Caco-2 (cell line): ENCODE measurements at regions not wholly inside any gene's neighbourhood (a gene's known extent, or its start where the extent isn't known, plus 50 kb on each side); places are given as distances from the start of the nearest gene placed in this dataset.

Source experiments
- BruUV-seq: library from RNA; stranded (reverse); fragments of 400-500 nt; replicated peaks from 2 replicates; lab custom pipeline; 2021; lab: Mats Ljungman, UMichigan
- CTCF ChIA-PET: fragments of 300-600 bp; sonication (Branson Sonifier 250); formaldehyde crosslinking; loops from one replicate; lab custom pipeline; 2022; ENCODE audit warnings: antibody characterized with exemption; lab: Charles Lee
- POLR2A ChIA-PET: fragments of 300-600 bp; sonication (Branson Sonifier 250); formaldehyde crosslinking; loops from one replicate; lab custom pipeline; 2022; ENCODE audit warnings: antibody characterized with exemption; lab: Charles Lee
- DNase-seq, 2 experiments: peaks; one replicate each; pipeline versions ENCODE4 v3.0.0 to v3.0.0-alpha.2; 2020 to 2022
- H3K27me3 ChIP-seq: replicated peaks from 2 replicates; pipeline ENCODE4 v1.6.0; 2011; ENCODE audit warnings: low read length; ENCODE audit not compliant: control insufficient read depth, insufficient read depth
- H3K36me3 ChIP-seq: 2 replicates; pipeline ENCODE4 v1.5.1; 2011; ENCODE audit warnings: low read length; ENCODE audit not compliant: control insufficient read depth, insufficient read depth
- H3K4me1 ChIP-seq: fragments of 250-450 bp; sonication (Bioruptor Pico); 2 replicates; pipeline ENCODE4 v1.5.1; 2020; ENCODE audit warnings: mild to moderate bottlenecking
- H3K4me3 ChIP-seq: 2 replicates; pipeline ENCODE4 v1.5.1; 2011; ENCODE audit warnings: low read depth, mild to moderate bottlenecking, control low read depth, low read length
- H3K9me3 ChIP-seq: fragments of 250-450 bp; sonication (Bioruptor Pico); 2 replicates; pipeline ENCODE4 v1.5.1; 2020; ENCODE audit warnings: mild to moderate bottlenecking, moderate library complexity
- H3K27ac Mint-ChIP-seq: one replicate; pipeline ENCODE4 v1.8.0; 2022; ENCODE audit warnings: mixed read lengths; ENCODE audit not compliant: unreplicated experiment
- H3K27me3 Mint-ChIP-seq: one replicate; pipeline ENCODE4 v1.8.0; 2022; ENCODE audit warnings: mixed read lengths; ENCODE audit not compliant: insufficient read depth, unreplicated experiment
- H3K36me3 Mint-ChIP-seq: one replicate; pipeline ENCODE4 v1.8.0; 2022; ENCODE audit warnings: mild to moderate bottlenecking, mixed read lengths; ENCODE audit not compliant: insufficient read depth, unreplicated experiment
- H3K4me1 Mint-ChIP-seq: one replicate; pipeline ENCODE4 v1.8.0; 2022; ENCODE audit warnings: low read depth, mixed read lengths; ENCODE audit not compliant: unreplicated experiment
- H3K4me3 Mint-ChIP-seq: one replicate; pipeline ENCODE4 v1.8.0; 2022; ENCODE audit warnings: mild to moderate bottlenecking, moderate library complexity, mixed read lengths; ENCODE audit not compliant: unreplicated experiment
- H3K9me3 Mint-ChIP-seq: one replicate; pipeline ENCODE4 v1.8.0; 2022; ENCODE audit warnings: mixed read lengths; ENCODE audit not compliant: unreplicated experiment
- CTCF ChIP-seq, 2 experiments: fragments of 200-600 bp in 1 of 2; IDR thresholded peaks; 1 replicate in 1 of 2; 2 replicates in 1 of 2; pipeline versions ENCODE4 v1.5.1 to v1.8.0; 2011 to 2022; ENCODE audit warnings: antibody characterized with exemption in 1 of 2, control low read depth in 1 of 2, inconsistent platforms in 1 of 2, low read depth in 1 of 2, low read length in 1 of 2, mild to moderate bottlenecking in 1 of 2, moderate library complexity in 1 of 2; ENCODE audit not compliant: insufficient read depth in 1 of 2, severe bottlenecking in 1 of 2, unreplicated experiment in 1 of 2
- intact Hi-C: fragments of 100-400 bp; cut with micrococcal nuclease; formaldehyde crosslinking; loops from one replicate; pipeline ENCODE4 v1.10.0; 2022; ENCODE audit not compliant: unreplicated experiment

DNA sequence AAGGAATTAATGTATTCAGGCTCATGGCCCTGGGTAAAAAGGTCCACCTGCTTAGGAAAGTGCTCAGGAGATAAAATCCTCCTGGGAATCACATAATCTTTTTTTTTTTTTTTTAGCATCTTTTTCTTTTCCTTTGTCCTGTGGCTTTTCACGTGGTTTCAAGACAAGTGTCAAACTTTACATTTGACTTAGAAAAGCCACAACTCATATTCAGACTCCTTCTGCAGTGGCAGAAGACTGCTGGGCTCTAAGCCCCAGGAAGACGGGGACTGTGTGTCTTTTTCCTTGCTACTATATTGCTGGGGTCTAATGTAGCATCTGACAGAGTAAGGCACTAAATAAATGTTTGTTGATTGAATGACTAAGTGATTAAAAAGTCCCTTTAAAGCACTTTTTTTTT, 127.5 kb upstream of the ANKRD1 start:
- TF ChIP-seq CTCF (IDR thresholded peaks at IDR 0.05; ENCODE audit: insufficient read depth in 1 of 2, low read depth in 1 of 2, low read length in 1 of 2, severe bottlenecking in 1 of 2, unreplicated experiment in 1 of 2), result no peak
- H3K4me3 Mint-ChIP-seq, result no peak overlapping the region
- no peak overlapping the region for H3K4me3 ChIP-seq
- H3K27ac Mint-ChIP-seq, result no peak overlapping the region
- CTCF ChIA-PET, result no interaction called here
- H3K9me3 ChIP-seq, result no peaks in the 10 kb centered on the region
- POLR2A ChIA-PET, result no interaction called here
- H3K27me3 ChIP-seq, result no peaks in the 10 kb centered on the region
- intact Hi-C loops, result no loop called here
- no peaks in the 10 kb centered on the region for H3K36me3 Mint-ChIP-seq
- H3K36me3 ChIP-seq, result no peaks in the 10 kb centered on the region
- peaks cover 3% of the 10 kb centered on the region for H3K27me3 Mint-ChIP-seq
- no peaks in the 10 kb centered on the region for H3K9me3 Mint-ChIP-seq
- no TSS peak for BruUV-seq
- no peaks in the 10 kb centered on the region for H3K4me1 Mint-ChIP-seq
- H3K4me1 ChIP-seq, result no peaks in the 10 kb centered on the region
- no peak for DNase-seq

DNA sequence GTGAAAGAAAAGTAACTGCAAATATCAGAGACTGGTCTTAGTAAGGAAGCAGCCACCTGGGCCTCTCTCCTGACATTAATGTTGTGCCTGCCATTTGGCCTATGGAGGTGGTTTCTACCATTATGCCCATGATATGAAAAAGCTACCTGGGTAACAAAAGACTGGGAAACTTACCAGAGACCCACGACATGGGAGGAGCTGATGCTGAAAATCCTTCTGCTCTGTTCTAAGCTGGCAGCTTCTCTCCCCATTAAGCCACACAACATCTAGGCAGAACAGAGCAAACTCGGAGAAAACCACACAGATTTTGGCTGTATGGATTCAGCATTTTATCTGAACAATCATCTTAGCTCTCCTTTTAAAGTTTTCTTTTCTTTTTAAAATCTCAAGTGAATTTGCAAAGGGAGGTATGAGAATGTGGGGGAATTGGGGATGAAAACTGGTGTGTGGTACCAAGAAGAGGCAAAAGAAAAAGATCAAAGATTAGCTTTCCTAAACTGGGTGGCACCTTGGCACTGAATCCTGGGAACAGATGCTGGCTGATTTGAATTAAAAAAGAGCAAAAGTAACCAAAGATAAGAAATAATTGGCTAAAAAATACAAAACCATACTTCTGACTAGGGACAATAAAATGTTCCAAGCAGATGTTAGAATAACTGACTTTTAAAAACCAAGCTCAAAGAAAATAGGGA, 128.6 kb upstream of the ANKRD1 start:
- no peak for DNase-seq
- H3K4me3 Mint-ChIP-seq, result no peak overlapping the region
- no peaks in the 10 kb centered on the region for H3K9me3 ChIP-seq
- H3K36me3 Mint-ChIP-seq, result no peaks in the 10 kb centered on the region
- TF ChIP-seq CTCF (IDR thresholded peaks at IDR 0.05; ENCODE audit: insufficient read depth in 1 of 2, low read depth in 1 of 2, low read length in 1 of 2, severe bottlenecking in 1 of 2, unreplicated experiment in 1 of 2), result no peak
- H3K36me3 ChIP-seq, result no peaks in the 10 kb centered on the region
- H3K4me1 Mint-ChIP-seq, result no peaks in the 10 kb centered on the region
- no TSS peak for BruUV-seq
- H3K4me3 ChIP-seq, result no peak overlapping the region
- no peaks in the 10 kb centered on the region for H3K4me1 ChIP-seq
- H3K27ac Mint-ChIP-seq, result no peak overlapping the region
- H3K27me3 Mint-ChIP-seq, result peaks cover 3% of the 10 kb centered on the region
- CTCF ChIA-PET, result interaction anchor here (0.5 kb wide), 1 partner anchor 249 kb away, joined by 7 read pairs; no protein-coding TSS in a partner anchor
- POLR2A ChIA-PET, result no interaction called here
- H3K9me3 Mint-ChIP-seq, result no peaks in the 10 kb centered on the region
- H3K27me3 ChIP-seq, result no peaks in the 10 kb centered on the region
- intact Hi-C loops, result no loop called here

DNA sequence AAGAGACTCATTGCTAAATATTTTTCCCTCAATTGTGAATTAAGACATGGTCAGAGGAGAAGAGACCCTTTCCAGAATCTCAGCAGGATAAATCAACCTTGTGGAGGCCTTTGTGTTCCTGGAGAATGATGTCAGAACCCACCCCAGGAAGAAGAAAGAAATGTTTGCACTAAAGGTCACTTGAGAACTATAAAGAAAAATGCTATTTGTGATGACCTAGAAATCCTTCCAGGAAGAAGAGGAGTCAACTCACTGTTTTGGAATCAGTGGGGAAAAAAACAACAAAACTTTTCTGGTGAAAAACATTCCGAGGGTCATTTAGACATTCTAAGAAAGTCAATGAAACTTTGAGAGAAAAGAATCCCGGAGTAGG, 129.1 kb upstream of the ANKRD1 start:
- no peaks in the 10 kb centered on the region for H3K4me1 Mint-ChIP-seq
- intact Hi-C loops, result no loop called here
- no peaks in the 10 kb centered on the region for H3K36me3 Mint-ChIP-seq
- no peak overlapping the region for H3K4me3 ChIP-seq
- no peaks in the 10 kb centered on the region for H3K36me3 ChIP-seq
- H3K4me1 ChIP-seq, result no peaks in the 10 kb centered on the region
- H3K27me3 Mint-ChIP-seq, result peaks cover 3% of the 10 kb centered on the region
- ChIA-PET CTCF (no interaction called here), POLR2A (no interaction called here)
- DNase-seq, result no peak
- no peak overlapping the region for H3K4me3 Mint-ChIP-seq
- H3K9me3 Mint-ChIP-seq, result no peaks in the 10 kb centered on the region
- no peaks in the 10 kb centered on the region for H3K27me3 ChIP-seq
- TF ChIP-seq CTCF (IDR thresholded peaks at IDR 0.05; ENCODE audit: insufficient read depth in 1 of 2, low read depth in 1 of 2, low read length in 1 of 2, severe bottlenecking in 1 of 2, unreplicated experiment in 1 of 2), result no peak
- H3K27ac Mint-ChIP-seq, result no peak overlapping the region
- no TSS peak for BruUV-seq
- no peaks in the 10 kb centered on the region for H3K9me3 ChIP-seq
